ENCODE measurements at regions not wholly inside any gene's neighbourhood (a gene's known extent, or its start where the extent isn't known, plus 50 kb on each side); places are given as distances from the start of the nearest gene placed in this dataset.

DNA sequence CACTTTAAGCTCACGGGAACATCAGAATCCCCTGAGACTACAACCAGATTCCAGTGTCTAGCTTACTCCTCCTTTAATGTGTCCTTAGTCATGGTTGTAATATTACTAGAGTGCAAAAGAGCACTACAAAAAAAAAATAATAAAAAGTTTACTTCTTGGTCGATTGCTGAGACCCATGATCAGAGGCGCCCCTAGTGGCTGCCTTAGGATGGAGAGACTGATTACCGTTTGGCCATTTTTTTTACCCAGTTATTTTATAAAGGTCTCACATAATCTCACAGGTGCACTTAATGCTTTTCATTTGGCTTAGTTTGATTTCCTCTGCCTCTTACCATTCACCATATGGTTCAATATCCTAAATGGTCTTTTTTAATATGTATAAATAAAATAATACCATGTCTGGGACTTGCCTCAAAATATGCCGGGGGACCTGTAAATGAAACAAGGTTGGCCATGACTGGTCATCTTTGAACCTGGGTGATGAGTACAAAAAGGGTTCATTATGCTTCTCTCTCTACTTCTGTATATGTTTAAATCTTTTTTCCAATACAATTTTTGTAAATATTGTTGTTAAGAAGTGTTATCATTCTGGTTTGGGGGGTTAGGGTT is 331.5 kb upstream of the NFE2L3 start:
- no peak overlapping the region for H3K27ac ChIP-seq
- in situ Hi-C loops (cut with MboI; ENCODE audit: low sequenced_read_pairs in 4 of 4), result no loop called here
- no peaks in the 10 kb centered on the region for H3K4me1 ChIP-seq
- TF ChIP-seq, protein P1, sequence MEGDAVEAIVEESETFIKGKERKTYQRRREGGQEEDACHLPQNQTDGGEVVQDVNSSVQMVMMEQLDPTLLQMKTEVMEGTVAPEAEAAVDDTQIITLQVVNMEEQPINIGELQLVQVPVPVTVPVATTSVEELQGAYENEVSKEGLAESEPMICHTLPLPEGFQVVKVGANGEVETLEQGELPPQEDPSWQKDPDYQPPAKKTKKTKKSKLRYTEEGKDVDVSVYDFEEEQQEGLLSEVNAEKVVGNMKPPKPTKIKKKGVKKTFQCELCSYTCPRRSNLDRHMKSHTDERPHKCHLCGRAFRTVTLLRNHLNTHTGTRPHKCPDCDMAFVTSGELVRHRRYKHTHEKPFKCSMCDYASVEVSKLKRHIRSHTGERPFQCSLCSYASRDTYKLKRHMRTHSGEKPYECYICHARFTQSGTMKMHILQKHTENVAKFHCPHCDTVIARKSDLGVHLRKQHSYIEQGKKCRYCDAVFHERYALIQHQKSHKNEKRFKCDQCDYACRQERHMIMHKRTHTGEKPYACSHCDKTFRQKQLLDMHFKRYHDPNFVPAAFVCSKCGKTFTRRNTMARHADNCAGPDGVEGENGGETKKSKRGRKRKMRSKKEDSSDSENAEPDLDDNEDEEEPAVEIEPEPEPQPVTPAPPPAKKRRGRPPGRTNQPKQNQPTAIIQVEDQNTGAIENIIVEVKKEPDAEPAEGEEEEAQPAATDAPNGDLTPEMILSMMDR (IDR thresholded peaks at IDR 0.05 in 4 of 5, conservative IDR thresholded peaks at IDR 0.05 in 1 of 5), result peak in 1 of 5 experiments; percentile 42
- TF ChIP-seq POLR2A (IDR thresholded peaks at IDR 0.05), result no peak
- no peak overlapping the region for H3K4me3 ChIP-seq
- DNase-seq (no peak), ATAC-seq (no peak)
- no peaks in the 10 kb centered on the region for H3K36me3 ChIP-seq
- intact Hi-C loops (cut with DNase I; ENCODE audit: low total_unique reads), result no loop called here
- no peaks in the 10 kb centered on the region for H3K27me3 ChIP-seq
- no peaks in the 10 kb centered on the region for H3K9me3 ChIP-seq

DNA sequence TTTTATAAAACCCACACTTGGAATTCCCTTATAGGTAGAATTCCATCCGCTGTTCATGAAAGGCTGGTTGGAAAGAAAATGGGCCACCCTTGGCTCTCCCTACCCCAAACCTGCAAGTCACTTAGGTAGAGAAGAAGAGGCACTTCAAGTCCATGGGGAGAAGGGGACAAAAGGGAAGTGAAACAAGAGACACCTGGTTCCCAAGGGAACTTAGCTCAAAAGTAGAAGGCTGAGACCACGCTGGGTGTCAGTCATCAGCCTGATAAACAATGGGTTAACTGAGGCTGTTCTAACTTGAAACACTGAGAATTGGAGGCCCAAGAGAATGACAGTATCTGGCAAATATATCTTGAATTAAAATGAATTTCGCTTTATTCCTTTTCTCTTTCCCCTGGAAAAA is 330.8 kb upstream of the NFE2L3 start:
- Histone ChIP-seq H3K36me3 (no peaks in the 10 kb centered on the region), H3K27me3 (no peaks in the 10 kb centered on the region), H3K4me1 (no peaks in the 10 kb centered on the region), H3K4me3 (no peak overlapping the region), H3K9me3 (no peaks in the 10 kb centered on the region), H3K27ac (no peak overlapping the region)
- no peak for DNase-seq
- ATAC-seq, result no peak
- in situ Hi-C loops (cut with MboI; ENCODE audit: low sequenced_read_pairs in 4 of 4), result no loop called here
- TF ChIP-seq, protein P1 (IDR thresholded peaks at IDR 0.05 in 4 of 5, conservative IDR thresholded peaks at IDR 0.05 in 1 of 5), result no peak
- TF ChIP-seq POLR2A (IDR thresholded peaks at IDR 0.05), result no peak
- intact Hi-C loops (cut with DNase I; ENCODE audit: low total_unique reads), result no loop called here

DNA sequence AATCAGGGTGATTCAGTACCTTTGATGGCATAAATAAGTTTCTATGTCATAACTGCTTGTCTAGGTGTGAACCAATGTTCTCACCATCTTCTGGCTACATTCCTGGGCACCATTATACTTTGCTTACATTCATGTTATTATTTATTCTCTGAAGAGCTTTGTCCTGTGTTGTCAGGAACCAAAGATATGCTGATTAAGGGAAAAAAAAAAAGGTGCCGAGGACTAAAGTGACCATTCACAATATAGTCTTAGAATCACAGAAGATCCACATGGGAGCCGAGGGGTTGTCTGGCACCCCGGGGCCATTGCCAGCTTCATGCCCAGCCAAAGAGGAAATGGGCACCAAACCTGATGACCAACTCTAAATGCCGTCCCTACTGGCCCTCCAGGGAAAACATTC is 329.2 kb upstream of the NFE2L3 start:
- Histone ChIP-seq H3K36me3 (no peaks in the 10 kb centered on the region), H3K4me3 (no peak overlapping the region), H3K9me3 (no peaks in the 10 kb centered on the region), H3K27me3 (no peaks in the 10 kb centered on the region), H3K27ac (no peak overlapping the region), H3K4me1 (no peaks in the 10 kb centered on the region)
- no peak for ATAC-seq
- no peak for DNase-seq
- intact Hi-C loops (cut with DNase I; ENCODE audit: low total_unique reads), result no loop called here
- in situ Hi-C loops (cut with MboI; ENCODE audit: low sequenced_read_pairs in 4 of 4), result no loop called here
- no peak for TF ChIP-seq POLR2A (IDR thresholded peaks at IDR 0.05)
- TF ChIP-seq, protein P1 (IDR thresholded peaks at IDR 0.05 in 4 of 5, conservative IDR thresholded peaks at IDR 0.05 in 1 of 5), result no peak

DNA sequence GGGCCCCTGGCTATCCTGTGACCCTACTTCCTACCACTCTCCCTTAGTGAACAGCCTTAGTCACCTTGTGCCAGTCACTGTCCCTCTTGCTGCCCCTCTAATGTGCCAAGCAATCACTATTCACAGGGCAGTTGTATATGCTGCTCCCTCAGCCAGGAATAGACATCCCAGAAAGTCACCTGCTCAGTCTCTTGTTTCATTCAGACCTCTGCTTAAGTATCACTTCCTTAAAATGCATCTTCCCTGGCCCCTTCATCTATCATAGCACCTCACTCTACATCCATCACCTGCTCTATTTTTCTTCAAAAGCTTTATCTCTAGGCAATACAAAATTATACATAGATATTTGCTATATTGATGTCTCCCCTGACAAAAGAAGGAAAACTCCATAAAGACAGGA is 328.4 kb upstream of the NFE2L3 start:
- ATAC-seq, result no peak
- H3K36me3 ChIP-seq, result no peaks in the 10 kb centered on the region
- no peak overlapping the region for H3K4me3 ChIP-seq
- DNase-seq, result no peak
- TF ChIP-seq POLR2A (IDR thresholded peaks at IDR 0.05), result no peak
- TF ChIP-seq, protein P1 (IDR thresholded peaks at IDR 0.05 in 4 of 5, conservative IDR thresholded peaks at IDR 0.05 in 1 of 5), result no peak
- in situ Hi-C loops (cut with MboI; ENCODE audit: low sequenced_read_pairs in 4 of 4) (no loop called here), intact Hi-C loops (cut with DNase I; ENCODE audit: low total_unique reads) (no loop called here)
- no peaks in the 10 kb centered on the region for H3K4me1 ChIP-seq
- no peaks in the 10 kb centered on the region for H3K9me3 ChIP-seq
- H3K27ac ChIP-seq, result no peak overlapping the region
- no peaks in the 10 kb centered on the region for H3K27me3 ChIP-seq

DNA sequence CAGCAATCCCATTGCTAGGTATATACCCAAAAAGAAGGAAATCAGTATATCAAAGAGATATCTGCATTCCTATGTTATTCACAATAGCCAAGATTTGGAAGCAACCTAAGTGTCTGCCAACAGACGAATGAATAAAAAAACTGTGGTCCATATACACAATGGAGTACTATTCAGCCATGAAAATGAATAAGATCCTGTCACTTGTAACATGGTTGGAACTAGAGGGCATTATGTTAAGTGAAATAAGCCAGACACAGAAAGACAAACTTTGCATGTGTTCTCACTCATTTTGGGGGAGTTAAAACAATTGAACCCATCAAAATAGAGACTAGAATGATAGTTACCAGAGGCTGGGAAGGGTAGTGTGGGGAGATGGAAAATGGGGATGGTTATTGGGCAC is 323.5 kb upstream of the NFE2L3 start:
- no peak overlapping the region for H3K27ac ChIP-seq
- ATAC-seq (no peak), DNase-seq (no peak)
- intact Hi-C loops (cut with DNase I; ENCODE audit: low total_unique reads), result no loop called here
- no peaks in the 10 kb centered on the region for H3K36me3 ChIP-seq
- H3K4me1 ChIP-seq, result no peaks in the 10 kb centered on the region
- H3K9me3 ChIP-seq, result no peaks in the 10 kb centered on the region
- in situ Hi-C loops (cut with MboI; ENCODE audit: low sequenced_read_pairs in 4 of 4), result loop anchor here in 1 of 4 donors (25.0 kb wide), 1 partner anchor 116 kb away; no protein-coding TSS in a partner anchor
- TF ChIP-seq, protein P1 (IDR thresholded peaks at IDR 0.05 in 4 of 5, conservative IDR thresholded peaks at IDR 0.05 in 1 of 5), result no peak
- no peak for TF ChIP-seq POLR2A (IDR thresholded peaks at IDR 0.05)
- H3K27me3 ChIP-seq, result no peaks in the 10 kb centered on the region
- no peak overlapping the region for H3K4me3 ChIP-seq

Measured in gastrocnemius medialis (tissue), 4 donors.